ENCODE measurements at regions not wholly inside any gene's neighbourhood (a gene's known extent, or its start where the extent isn't known, plus 50 kb on each side); places are given as distances from the start of the nearest gene placed in this dataset.

DNA sequence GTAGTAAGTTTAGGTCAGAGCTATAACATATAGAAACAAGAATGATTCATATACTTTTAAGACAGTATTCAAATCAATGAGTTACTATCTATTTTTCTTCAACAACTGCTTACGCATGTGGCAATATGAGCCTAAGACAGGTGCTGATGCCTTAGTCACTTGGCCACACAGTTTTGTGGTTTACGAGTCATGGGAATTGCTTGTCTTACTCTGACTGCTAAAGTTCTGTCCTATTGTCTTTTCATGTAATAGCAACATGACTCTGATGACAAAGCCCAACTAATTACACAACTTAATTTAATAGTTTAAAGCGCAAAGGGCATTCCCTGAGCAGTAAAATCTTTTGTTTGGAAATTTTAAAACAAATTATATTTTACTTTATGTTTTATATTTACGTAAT, 159.3 kb upstream of the CENPW start:
- Mint-ChIP-seq H3K4me1 (ENCODE audit: low read depth) (peaks cover 10% of the 10 kb centered on the region), H3K4me3 (no peak overlapping the region), H3K27me3 (no peaks in the 10 kb centered on the region), H3K9me3 (no peaks in the 10 kb centered on the region), H3K36me3 (ENCODE audit: low read depth) (no peaks in the 10 kb centered on the region), H3K27ac (no peak overlapping the region)
- ChIA-PET CTCF (interaction anchor here (0.7 kb wide), 1 partner anchor 23 kb away, joined by 3 read pairs; no protein-coding TSS in a partner anchor), POLR2A (no interaction called here)
- DNase-seq (peak; percentile 67), ATAC-seq (peak; percentile 97)
- intact Hi-C loops (cut with micrococcal nuclease) = no loop called here
- TF ChIP-seq, protein P1, sequence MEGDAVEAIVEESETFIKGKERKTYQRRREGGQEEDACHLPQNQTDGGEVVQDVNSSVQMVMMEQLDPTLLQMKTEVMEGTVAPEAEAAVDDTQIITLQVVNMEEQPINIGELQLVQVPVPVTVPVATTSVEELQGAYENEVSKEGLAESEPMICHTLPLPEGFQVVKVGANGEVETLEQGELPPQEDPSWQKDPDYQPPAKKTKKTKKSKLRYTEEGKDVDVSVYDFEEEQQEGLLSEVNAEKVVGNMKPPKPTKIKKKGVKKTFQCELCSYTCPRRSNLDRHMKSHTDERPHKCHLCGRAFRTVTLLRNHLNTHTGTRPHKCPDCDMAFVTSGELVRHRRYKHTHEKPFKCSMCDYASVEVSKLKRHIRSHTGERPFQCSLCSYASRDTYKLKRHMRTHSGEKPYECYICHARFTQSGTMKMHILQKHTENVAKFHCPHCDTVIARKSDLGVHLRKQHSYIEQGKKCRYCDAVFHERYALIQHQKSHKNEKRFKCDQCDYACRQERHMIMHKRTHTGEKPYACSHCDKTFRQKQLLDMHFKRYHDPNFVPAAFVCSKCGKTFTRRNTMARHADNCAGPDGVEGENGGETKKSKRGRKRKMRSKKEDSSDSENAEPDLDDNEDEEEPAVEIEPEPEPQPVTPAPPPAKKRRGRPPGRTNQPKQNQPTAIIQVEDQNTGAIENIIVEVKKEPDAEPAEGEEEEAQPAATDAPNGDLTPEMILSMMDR (IDR thresholded peaks at IDR 0.05) = no peak

GRCh38 chr6:126181173-126181741, 158.7 kb upstream of the CENPW start:
- H3K27ac Mint-ChIP-seq = no peak overlapping the region
- no peak overlapping the region for H3K4me3 Mint-ChIP-seq
- TF ChIP-seq, protein P1 (IDR thresholded peaks at IDR 0.05) = no peak
- no peak for ATAC-seq
- no peak for DNase-seq
- peaks cover 10% of the 10 kb centered on the region for H3K4me1 Mint-ChIP-seq (ENCODE audit: low read depth)
- H3K9me3 Mint-ChIP-seq = no peaks in the 10 kb centered on the region
- H3K36me3 Mint-ChIP-seq (ENCODE audit: low read depth) = no peaks in the 10 kb centered on the region
- ChIA-PET CTCF (no interaction called here), POLR2A (no interaction called here)
- no peaks in the 10 kb centered on the region for H3K27me3 Mint-ChIP-seq
- intact Hi-C loops (cut with micrococcal nuclease) = no loop called here

DNA sequence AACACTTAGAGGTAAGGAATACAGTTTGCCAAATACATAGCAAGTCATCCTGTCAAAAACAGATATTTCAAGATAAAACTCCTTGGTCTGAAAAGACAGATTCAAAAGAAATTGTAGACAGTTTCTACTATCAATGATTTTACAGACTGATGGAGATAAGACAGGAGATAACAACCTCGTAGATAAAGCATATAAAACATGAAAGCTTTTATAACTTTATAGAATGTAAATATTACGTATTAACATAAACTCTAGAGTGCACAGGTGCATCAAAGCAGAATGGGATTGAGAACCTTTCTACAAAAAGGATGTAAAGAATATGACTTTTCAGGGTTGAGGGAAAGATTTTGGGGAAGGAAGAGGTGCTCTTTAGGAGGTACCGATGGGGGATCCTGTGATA, 158.0 kb upstream of the CENPW start:
- ATAC-seq = no peak
- Mint-ChIP-seq H3K9me3 (no peaks in the 10 kb centered on the region), H3K36me3 (ENCODE audit: low read depth) (no peaks in the 10 kb centered on the region), H3K27me3 (no peaks in the 10 kb centered on the region), H3K27ac (no peak overlapping the region), H3K4me1 (ENCODE audit: low read depth) (peaks cover 10% of the 10 kb centered on the region), H3K4me3 (no peak overlapping the region)
- POLR2A ChIA-PET = no interaction called here
- DNase-seq = no peak
- intact Hi-C loops (cut with micrococcal nuclease) = no loop called here
- CTCF ChIA-PET = no interaction called here
- TF ChIP-seq, protein P1 (IDR thresholded peaks at IDR 0.05) = no peak

GRCh38 chr6:126182650-126183311, 157.1 kb upstream of the CENPW start:
- CTCF ChIA-PET = no interaction called here
- Mint-ChIP-seq H3K9me3 (no peaks in the 10 kb centered on the region), H3K27me3 (no peaks in the 10 kb centered on the region), H3K36me3 (ENCODE audit: low read depth) (no peaks in the 10 kb centered on the region), H3K27ac (no peak overlapping the region), H3K4me3 (no peak overlapping the region), H3K4me1 (ENCODE audit: low read depth) (peaks cover 10% of the 10 kb centered on the region)
- intact Hi-C loops (cut with micrococcal nuclease) = no loop called here
- ATAC-seq (no peak), DNase-seq (no peak)
- POLR2A ChIA-PET = no interaction called here
- TF ChIP-seq, protein P1 (IDR thresholded peaks at IDR 0.05) = no peak

DNA sequence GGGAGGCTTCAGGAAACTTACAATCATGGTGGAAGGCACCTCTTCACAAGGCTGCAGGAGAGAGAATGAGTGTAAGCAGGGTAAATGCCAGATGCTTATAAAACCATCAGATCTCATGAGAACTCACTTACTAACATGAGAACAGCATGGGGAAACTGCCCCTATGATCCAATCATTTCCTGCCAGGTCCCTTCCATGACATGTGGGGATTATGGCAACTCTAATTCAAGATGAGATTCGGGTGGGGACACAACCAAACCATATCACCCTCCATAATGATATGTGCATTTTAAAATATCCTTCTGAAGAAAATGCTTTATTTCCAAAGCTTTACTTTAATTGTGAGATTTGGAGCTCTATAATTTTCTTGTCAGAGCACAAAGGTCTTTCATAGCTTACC, 154.1 kb upstream of the CENPW start:
- no peak for DNase-seq
- H3K27ac Mint-ChIP-seq = no peak overlapping the region
- ATAC-seq = no peak
- POLR2A ChIA-PET = no interaction called here
- intact Hi-C loops (cut with micrococcal nuclease) = no loop called here
- TF ChIP-seq, protein P1 (IDR thresholded peaks at IDR 0.05) = no peak
- CTCF ChIA-PET = interaction anchor here (0.6 kb wide), 1 partner anchor 9 kb away, joined by 3 read pairs; no protein-coding TSS in a partner anchor
- peaks cover 10% of the 10 kb centered on the region for H3K4me1 Mint-ChIP-seq (ENCODE audit: low read depth)
- H3K36me3 Mint-ChIP-seq (ENCODE audit: low read depth) = no peaks in the 10 kb centered on the region
- H3K4me3 Mint-ChIP-seq = no peak overlapping the region
- H3K27me3 Mint-ChIP-seq = no peaks in the 10 kb centered on the region
- no peaks in the 10 kb centered on the region for H3K9me3 Mint-ChIP-seq

Data from activated CD8-positive, alpha-beta T cell treated with anti-CD3 and anti-CD28 coated beads for 36 hours (primary cell).